Tibial artery (tissue), 4 donors: ENCODE measurements at regions not wholly inside any gene's neighbourhood (a gene's known extent, or its start where the extent isn't known, plus 50 kb on each side); places are given as distances from the start of the nearest gene placed in this dataset.

Experiments used
- DNase-seq, 2 donors: peaks; one replicate each; pipeline ENCODE4 v3.0.0-alpha.2; 2019
- H3K27ac ChIP-seq, 2 donors: fragments of 200-600 bp; sonication (generic) in 1 of 2; 1 replicate in 1 of 2; 2 replicates in 1 of 2; pipeline ENCODE4 v1.5.1; 2018 to 2019; ENCODE audit warnings: mild to moderate bottlenecking in 1 of 2
- H3K27me3 ChIP-seq, 2 donors: fragments of 200-600 bp; sonication (generic) in 1 of 2; one replicate each; pipeline versions ENCODE4 v1.5.1 to v1.6.0; 2016 to 2019
- H3K36me3 ChIP-seq, 3 donors: fragments of 200-600 bp; sonication (generic) in 2 of 3; one replicate each; pipeline ENCODE4 v1.5.1; 2016 to 2019; ENCODE audit warnings: mild to moderate bottlenecking in 2 of 3
- H3K4me1 ChIP-seq, 4 donors: fragments of 200-600 bp; sonication (generic) in 2 of 4; 1 replicate in 3 of 4; 2 replicates in 1 of 4; pipeline ENCODE4 v1.5.1; 2016 to 2019
- H3K4me3 ChIP-seq, 2 donors: fragments of 200-600 bp; sonication (generic) in 1 of 2; 1 replicate in 1 of 2; 2 replicates in 1 of 2; pipeline ENCODE4 v1.5.1; 2018 to 2019; ENCODE audit warnings: mild to moderate bottlenecking in 2 of 2
- H3K9me3 ChIP-seq, 3 donors: fragments of 200-600 bp; sonication (generic) in 1 of 3; one replicate each; pipeline ENCODE4 v1.5.1; 2016 to 2019
- CTCF ChIP-seq, 2 experiments: fragments of 200-600 bp in 1 of 2; fragments of 450-650 bp in 1 of 2; IDR thresholded peaks; one replicate each; pipeline ENCODE4 v1.5.1; 2017 to 2019; ENCODE audit warnings: antibody characterized with exemption in 2 of 2, mild to moderate bottlenecking in 1 of 2, moderate library complexity in 1 of 2
- intact Hi-C: fragments of 100-400 bp; cut with DNase I; formaldehyde crosslinking; loops from one replicate; pipeline ENCODE4 v1.15.0; 2023; ENCODE audit warnings: low total_unique reads

- Histone ChIP-seq H3K4me1 (no peaks in the 10 kb centered on the region), H3K9me3 (peaks cover 0 to 5% (median 0%) of the 10 kb centered on the region in 3 donors), H3K36me3 (no peaks in the 10 kb centered on the region), H3K4me3 (no peak overlapping the region), H3K27ac (no peak overlapping the region), H3K27me3 (no peaks in the 10 kb centered on the region)
- intact Hi-C loops, result no loop called here
- no peak for TF ChIP-seq CTCF (IDR thresholded peaks at IDR 0.05)
- no peak for DNase-seq
These were observed 886.5 kb downstream of the CDH8 start for GRCh38 chr16:61149709-61150108.

- Histone ChIP-seq H3K27me3 (no peaks in the 10 kb centered on the region), H3K9me3 (peaks cover 0 to 5% (median 0%) of the 10 kb centered on the region in 3 donors), H3K36me3 (no peaks in the 10 kb centered on the region), H3K4me1 (no peaks in the 10 kb centered on the region), H3K4me3 (no peak overlapping the region), H3K27ac (no peak overlapping the region)
- DNase-seq, result no peak
- no peak for TF ChIP-seq CTCF (IDR thresholded peaks at IDR 0.05)
- intact Hi-C loops, result no loop called here
These were observed 887.3 kb downstream of the CDH8 start for GRCh38 chr16:61148930-61149329.

GRCh38 chr16:61146429-61146828, 889.8 kb downstream of the CDH8 start:
- intact Hi-C loops, result no loop called here
- Histone ChIP-seq H3K27ac (no peak overlapping the region), H3K36me3 (no peaks in the 10 kb centered on the region), H3K9me3 (peaks cover 0 to 5% (median 0%) of the 10 kb centered on the region in 3 donors), H3K27me3 (no peaks in the 10 kb centered on the region), H3K4me3 (no peak overlapping the region), H3K4me1 (no peaks in the 10 kb centered on the region)
- TF ChIP-seq CTCF (IDR thresholded peaks at IDR 0.05), result no peak
- DNase-seq, result no peak

GRCh38 chr16:61131447-61131846, 904.8 kb downstream of the CDH8 start:
- no peaks in the 10 kb centered on the region for H3K36me3 ChIP-seq
- no peak overlapping the region for H3K27ac ChIP-seq
- H3K4me1 ChIP-seq, result no peaks in the 10 kb centered on the region
- H3K4me3 ChIP-seq, result no peak overlapping the region
- no peaks in the 10 kb centered on the region for H3K27me3 ChIP-seq
- DNase-seq, result no peak
- H3K9me3 ChIP-seq, result no peaks in the 10 kb centered on the region
- no peak for TF ChIP-seq CTCF (IDR thresholded peaks at IDR 0.05)
- intact Hi-C loops, result no loop called here

GRCh38 chr16:61128545-61129323, 907.5 kb downstream of the CDH8 start:
- intact Hi-C loops, result no loop called here
- TF ChIP-seq CTCF (IDR thresholded peaks at IDR 0.05), result no peak
- H3K27ac ChIP-seq, result no peak overlapping the region
- no peak overlapping the region for H3K4me3 ChIP-seq
- no peaks in the 10 kb centered on the region for H3K27me3 ChIP-seq
- H3K9me3 ChIP-seq, result no peaks in the 10 kb centered on the region
- no peaks in the 10 kb centered on the region for H3K36me3 ChIP-seq
- no peak for DNase-seq
- H3K4me1 ChIP-seq, result no peaks in the 10 kb centered on the region
